NCI-H2081 treated with DMSO at 0.1 percent for 48 hours (cell line): ENCODE measurements at regions not wholly inside any gene's neighbourhood (a gene's known extent, or its start where the extent isn't known, plus 50 kb on each side); places are given as distances from the start of the nearest gene placed in this dataset.
A peak's percentile ranks its signal among the peaks of the same experiment; 100 is the strongest.

ENCODE experiments used
- DNase-seq: peaks from one replicate; lab custom pipeline; 2025; lab: John Stamatoyannopoulos, UW

DNA sequence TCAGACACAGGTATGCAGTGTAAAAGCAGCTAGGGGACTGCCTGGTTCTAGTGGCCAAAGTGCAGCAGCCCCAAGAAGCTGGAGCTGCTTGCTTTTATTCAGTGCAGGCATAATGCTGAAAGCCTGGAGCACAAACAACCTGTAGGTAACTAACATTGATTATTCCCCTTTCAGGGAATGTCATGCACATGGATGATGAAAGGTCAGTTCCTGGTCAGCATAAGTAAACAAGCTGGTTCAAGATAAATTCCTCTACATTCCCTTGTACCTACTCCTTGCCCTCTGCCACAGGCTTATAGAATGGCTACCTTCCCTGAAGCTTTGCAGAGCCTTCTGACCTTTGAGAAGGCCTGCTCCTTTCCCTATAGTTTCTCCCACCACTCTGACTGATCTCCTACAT is 1318.5 kb upstream of the ADGRL3 start:
- DNase-seq = no peak

DNA sequence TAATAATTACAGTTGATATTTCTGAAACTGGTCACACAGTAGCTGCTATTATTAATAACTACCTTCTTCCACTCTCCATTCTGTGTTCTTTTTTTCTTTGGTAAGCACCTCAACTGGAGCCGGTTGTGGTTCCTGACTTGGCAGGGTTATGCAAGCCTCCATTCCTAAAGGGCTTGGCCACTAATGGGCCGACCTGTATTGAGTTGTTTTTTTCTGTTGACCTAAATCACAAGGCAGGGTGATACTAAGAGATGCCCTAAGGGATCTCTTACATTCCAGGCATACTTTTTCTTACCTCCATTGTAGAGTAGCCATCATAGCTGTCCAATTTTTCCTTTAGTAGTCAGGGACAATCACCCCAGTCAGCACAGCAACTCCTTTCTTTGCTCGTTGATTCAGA is 1295.8 kb upstream of the ADGRL3 start:
- DNase-seq = no peak

DNA sequence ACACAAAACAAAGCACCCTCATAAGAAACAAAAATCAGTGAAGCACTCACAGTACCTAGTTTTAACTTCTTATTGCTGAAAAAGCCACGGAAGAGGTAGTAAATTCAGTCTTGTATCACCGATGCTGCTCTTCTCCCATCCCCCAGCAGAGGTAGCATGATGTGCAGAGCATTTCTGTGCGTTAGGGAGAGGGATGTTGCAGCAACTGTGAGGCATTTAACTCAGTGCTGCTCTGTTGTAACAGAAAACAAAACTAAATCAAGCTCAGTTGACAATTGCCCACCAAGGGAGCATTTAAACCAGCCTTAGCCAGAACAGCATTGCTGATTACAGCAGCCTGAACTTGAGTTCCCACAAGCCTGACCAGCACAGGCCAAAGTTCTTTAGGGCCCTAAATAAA is 1279.7 kb upstream of the ADGRL3 start:
- DNase-seq = no peak

DNA sequence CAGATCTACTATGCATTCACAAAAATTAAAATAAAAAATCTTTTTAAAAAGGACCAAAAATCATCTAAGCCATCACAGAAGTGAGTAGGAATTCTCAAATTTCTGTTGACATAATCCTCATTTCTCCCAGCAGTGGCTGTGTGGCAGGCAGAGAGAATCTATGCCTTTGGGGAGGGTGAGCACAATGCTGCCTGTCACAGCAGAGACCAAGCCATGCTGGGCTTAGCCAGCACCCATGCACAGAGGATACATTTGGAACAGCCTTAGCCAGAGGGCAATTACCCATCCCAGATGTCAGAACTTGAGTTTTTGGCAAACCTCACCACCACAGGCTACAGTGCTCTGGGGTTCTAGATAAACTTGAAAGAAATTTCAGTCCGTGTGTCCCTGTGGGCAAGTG is 1274.8 kb upstream of the ADGRL3 start:
- no peak for DNase-seq

DNA sequence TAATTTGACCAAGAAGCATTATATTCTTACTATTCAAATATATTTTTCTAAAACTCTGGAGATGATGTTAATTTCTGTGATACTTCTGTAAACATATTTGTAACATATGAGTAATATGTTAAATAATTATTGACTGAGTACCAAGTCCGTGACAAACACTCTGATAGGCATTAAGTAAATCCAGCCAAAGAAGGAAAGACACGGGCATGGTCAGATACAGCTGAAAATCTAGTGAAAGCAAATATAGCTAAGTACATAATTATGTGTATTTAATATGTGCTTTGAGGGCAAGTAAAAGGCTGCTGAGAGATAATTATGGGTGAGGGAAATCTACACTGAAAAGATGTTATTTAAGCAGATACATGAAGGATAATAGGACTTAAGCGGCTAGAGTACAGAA is 1263.6 kb upstream of the ADGRL3 start:
- DNase-seq = peak; percentile 92

DNA sequence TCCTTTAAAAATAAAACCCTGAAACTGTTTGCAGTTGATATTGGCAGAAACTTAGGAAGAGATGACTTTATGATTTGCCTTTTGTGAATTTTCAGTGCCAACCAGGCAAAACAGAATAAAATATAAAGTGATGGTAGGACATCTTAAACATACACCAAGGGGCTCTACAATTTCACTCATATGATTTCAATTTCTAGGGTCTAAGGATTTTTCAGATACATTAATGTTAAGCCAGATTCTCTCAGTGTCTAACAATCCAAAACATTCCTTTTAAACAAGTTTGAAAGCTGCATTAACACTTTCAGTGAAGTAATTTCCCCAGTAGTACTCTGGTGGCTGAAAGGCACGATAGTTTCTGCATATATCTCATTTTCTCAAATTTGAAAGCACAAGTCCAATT is 1262.0 kb upstream of the ADGRL3 start:
- no peak for DNase-seq

DNA sequence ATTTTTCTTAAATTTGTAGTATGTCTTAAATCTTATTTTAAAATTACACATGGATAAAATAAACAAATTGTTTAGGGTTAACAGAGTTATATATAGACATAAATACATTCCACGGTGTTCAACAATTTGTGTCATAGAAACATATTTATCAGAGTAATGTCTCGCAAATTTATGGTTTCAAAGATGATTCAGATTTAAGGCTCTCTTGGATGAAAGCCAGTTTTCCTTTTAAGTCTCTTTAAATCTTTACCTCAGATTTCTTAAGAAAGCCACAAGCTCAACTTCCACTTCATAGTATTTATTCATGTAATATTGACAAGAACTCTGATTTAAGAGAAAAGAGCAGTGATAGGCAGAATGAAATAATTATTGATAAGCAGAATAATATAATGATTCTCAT is 1254.8 kb upstream of the ADGRL3 start:
- DNase-seq = no peak

DNA sequence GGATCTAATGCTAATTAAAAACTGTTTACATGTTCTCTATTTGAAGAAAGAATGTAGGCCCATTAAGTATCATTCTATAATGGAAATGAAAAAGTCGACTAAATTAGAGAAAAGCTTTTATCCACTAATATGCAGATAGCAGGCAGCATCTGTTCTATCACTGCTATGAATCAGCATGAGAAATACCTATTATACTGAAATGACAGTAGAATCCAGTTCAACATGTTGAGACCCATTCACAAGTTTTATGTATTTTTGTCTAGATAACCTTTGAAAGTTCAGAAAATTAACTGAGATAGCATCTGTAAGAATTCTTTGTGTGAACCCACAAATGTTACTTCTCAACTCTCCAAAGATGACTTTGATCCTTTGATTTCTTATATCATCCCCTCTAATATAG is 1254.4 kb upstream of the ADGRL3 start:
- DNase-seq = no peak

DNA sequence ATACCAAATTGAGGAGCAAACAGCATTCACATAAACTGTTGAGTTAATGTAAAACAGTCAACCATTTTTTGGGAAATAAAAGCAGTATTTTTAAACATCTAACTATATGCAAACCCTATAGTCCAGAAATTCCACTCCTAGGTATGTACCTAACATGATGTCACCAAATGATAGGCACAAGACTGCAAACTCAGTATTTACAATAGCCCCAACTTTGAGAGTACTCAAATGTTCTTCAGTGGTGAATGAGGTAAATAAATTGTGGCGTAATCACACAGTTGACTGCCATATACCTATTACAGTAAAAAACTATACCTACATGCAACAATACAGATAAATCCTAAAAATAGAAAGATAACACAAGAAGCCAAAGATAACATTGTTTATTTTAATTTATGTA is 1243.8 kb upstream of the ADGRL3 start:
- no peak for DNase-seq

DNA sequence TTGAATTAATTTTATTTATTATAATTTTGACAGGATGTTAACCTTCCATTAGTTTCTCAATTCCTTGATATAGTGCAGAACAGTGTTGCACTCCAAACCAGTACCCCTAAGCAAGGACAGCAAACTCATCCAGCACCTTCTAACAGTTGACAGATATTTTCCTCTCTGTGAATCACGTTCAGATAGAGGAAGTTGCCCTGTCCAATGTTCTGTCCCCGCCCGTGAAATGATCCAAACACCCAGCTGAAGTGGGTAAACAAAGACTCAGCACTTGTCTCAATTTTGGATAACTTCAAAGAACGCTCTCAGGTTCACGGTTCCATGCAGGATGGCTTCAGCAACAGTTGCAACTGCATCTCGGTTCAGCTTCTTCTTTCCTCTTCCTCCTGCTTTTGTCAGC is 1240.0 kb upstream of the ADGRL3 start:
- no peak for DNase-seq

DNA sequence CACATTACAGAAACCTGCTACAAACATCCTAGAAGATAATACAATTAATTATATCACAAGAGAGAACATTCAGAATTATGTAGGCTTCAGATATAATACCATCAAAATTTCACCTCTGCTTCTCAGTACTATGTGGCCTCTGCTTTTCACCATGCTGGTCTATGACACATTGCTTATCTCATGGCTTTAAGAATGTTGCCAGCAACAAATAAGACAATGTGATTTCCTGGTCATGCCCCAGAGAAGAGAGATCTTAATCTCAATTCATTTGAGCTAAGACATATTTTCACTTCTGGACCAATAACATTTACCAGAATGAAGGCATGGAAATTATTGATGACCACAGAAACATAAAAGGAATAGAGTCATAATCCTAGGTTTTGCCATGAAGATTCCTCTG is 1233.4 kb upstream of the ADGRL3 start:
- no peak for DNase-seq

DNA sequence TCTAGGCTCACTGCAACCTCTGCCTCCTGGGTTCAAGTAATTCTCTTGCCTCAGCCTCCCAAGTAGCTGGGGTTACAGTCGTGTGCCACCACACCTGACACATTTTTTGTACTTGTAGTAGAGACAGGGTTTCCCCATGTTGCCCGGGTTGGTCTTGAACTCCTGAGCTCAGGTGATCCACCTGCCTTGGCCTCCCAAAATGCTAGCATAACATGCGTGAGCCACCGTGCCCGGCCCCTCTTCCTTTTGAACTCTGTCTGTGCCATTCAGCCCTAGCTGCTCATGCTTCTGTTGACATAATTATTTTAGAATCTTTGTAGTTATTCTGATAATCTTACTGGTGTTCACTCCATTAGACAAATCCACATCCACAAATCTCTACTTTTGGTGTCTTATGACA is 1231.3 kb upstream of the ADGRL3 start:
- DNase-seq = no peak

DNA sequence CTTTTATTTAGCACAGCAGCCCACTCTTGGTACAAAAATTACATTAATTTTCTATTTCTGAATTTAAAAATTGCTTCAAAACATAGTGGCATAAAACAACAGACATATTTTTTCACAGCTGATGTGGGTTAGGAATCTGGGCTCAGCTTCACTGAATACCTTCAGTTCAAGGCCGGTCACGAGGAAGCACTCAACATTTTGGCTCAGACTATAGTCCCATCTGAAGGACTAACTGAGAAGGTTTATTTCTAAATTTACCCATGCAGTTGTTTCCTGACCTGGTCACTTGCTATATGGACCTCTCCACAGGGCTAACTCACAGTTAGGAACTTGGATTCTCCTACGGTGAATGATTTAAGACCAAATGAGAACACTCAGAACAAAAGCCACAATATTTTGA is 1230.2 kb upstream of the ADGRL3 start:
- DNase-seq = no peak

DNA sequence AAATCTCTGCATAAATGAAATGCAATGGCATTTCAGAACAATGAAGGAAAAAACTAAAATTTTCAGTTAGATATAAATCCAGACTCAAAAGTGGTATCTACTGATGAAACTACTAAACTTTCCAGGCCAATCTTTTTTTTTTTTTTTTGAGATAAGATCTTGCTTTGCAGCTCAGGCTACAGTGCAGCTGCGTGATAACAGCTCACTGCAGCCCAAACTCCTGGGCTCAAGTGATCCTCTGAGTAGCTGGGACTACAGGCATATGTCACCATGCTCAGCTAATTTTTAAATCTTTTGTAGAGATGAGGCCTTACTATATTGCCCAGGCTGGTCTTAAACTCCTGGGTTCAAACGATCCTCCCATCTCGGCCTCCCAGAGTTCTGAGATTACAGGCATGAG is 1228.2 kb upstream of the ADGRL3 start:
- no peak for DNase-seq

DNA sequence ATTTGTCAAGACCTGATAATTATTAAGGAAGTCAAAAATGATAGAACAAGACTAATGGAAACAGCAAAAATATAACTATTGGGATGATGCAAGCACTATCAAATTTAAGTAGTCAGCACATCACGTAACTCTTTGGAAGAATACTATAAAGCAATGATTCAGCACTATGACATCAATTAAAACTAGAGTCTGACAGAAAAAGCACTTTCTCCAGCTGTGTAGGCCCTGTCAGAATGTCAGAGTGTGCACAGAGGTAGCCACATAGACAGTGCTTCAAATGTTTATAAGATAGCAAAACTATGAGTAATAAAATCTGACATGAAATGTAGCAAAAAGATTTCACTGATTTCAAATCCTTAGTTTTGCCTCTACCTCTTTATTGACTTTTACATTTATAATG is 1226.6 kb upstream of the ADGRL3 start:
- no peak for DNase-seq

DNA sequence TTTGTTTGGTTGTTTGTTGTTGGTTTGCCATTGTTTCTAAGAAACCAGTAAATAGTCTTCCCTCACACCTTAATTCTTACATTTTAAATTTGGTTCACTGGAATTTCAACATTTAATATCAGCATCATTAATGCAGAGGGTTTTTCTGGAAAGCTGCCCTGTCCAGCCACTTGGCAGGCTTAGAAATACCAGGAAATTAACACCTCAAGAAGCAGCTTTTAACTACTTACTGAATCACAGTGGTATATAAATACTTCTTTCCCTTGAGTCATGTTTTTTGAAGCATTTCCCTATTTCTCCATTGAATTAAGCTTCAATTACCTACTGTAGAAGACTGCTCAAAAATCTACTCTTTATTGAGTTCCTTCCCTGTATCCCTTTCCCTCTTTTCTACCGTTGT is 1221.1 kb upstream of the ADGRL3 start:
- no peak for DNase-seq

DNA sequence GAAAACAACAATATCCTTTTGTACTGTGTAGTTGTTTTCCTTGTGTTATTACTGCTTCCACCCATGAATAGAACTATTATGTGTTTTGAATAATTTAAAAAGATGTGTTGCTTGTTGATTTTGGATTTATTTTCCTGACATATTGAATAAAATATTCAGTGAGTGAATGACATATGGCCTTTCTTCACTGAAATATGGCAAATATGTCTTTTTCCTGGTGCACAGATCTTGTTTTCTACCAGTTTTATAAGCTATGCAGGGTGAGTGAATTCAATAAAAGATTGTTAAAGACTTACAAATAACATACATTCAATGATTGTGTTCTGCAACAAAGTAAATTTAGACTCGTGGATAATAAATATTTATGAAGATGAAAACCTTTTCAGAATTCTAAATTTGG is 1216.3 kb upstream of the ADGRL3 start:
- no peak for DNase-seq

DNA sequence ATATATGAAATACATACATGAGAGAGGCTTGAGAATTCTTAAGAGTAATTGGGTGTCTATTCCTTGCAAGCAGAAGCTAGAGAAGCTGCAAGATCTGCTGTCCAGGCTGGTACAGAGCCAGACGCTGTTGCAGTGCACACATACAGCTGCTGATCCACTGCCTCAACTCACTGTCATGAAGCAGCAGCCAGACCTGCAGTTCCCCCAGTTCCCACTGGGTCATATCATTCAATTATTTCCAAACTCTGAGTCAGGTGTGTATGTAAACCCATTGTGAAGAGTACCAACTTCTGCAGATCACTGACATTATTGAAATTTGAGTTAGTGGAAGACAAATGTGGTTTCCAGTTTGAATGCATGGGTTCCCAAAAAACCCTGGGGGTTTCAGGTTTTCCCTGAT is 1212.8 kb upstream of the ADGRL3 start:
- no peak for DNase-seq

DNA sequence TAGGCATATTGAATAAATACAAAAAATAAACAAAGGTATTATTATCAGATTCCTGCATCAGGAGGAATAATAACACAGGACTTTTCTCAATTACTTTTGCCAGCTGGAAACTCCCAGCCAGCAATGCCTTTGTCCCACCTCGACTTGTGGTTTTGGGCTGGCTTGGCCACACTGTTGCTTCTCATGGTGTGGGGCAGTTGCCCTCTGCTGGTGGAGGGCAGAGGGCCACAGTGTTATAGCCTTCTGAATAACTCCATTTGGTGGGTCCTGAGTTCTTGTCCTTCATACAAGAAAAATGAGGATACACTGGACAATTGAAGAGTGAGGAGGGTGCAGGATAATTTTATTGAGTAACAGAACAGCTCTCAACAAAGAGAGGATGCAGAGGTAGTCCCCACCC is 1206.0 kb upstream of the ADGRL3 start:
- no peak for DNase-seq

DNA sequence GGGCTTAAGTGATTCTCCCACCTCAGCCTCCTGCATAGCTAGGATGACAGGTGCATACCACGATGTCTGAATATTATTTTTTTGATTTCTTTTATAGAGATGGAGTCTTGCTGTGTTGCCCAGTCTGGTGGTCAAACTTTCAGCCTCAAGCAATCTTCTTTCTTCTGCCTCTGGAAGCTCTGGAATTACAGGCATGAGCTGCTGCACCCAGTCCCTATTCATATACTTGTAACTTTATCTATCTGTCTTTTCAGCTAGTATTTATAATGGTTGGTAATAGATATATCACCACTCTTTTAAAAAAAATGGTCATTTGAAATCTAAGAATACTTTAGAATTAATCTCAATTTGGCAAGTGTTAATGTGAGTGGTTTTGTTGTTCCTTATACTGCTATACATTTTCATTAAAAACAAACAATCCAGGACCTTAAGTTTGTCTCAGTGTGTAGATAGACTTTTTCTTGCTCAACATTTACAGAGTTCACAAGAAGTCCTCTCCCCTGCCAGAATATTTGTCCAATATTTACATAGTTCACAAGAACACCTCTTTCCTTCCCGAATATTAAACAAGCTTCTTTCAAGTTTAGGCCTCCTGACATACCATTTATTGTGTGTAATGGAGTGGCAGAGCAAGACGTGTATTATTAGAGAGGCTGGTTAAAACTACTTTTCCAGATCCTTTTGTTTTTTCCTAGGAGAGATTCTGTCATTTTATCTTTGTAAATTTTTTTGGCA is 1197.4 kb upstream of the ADGRL3 start:
- no peak for DNase-seq

DNA sequence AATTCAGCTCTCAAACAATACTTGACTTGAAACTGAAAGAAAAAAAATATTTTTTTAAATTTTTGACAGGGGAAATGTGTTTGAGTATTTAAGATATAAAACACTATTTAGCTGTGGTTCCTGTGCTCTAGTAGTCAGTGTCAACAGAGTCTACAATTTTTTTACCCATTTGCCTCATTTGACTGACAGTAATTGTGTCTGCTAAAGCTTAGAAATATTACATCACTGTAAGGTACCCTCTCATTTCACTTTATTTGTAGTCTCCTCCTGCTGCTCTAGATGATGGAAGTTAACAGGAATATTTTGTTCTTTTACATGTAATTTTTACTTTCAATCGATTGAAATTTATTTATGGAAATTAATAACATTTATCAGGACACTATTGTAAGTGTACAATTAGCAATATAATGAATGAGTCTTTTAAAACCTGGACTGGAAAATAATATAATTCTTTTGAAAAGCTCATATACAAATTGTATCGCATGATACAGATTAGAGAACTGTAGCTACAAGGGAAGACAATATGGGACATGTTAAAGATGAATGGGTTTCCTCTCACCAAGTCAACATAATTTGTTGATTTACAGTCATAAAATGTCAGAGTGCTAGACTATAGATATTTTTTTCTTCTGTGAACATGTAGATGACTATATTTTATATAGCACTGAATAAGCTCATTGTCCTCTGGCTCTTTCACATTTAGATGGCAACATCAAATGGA is 1186.5 kb upstream of the ADGRL3 start:
- no peak for DNase-seq

DNA sequence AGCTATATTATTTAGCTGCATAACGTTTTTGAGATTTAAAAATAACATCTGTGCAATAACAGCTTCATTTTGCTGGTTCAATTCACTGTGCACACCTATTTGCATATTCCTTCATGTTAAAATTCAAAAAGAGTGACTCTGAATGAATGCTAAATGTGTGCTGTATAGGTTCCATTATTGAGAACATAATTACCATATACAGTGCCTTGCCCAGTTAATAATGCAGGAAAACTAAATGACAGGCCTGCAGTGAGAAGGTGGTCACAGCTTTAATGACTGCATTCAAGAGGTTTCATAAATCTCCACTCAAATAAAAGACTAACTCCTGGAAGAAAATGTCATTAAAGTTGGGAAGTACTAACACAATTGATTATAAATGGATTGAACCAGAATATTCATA is 1183.2 kb upstream of the ADGRL3 start:
- no peak for DNase-seq

DNA sequence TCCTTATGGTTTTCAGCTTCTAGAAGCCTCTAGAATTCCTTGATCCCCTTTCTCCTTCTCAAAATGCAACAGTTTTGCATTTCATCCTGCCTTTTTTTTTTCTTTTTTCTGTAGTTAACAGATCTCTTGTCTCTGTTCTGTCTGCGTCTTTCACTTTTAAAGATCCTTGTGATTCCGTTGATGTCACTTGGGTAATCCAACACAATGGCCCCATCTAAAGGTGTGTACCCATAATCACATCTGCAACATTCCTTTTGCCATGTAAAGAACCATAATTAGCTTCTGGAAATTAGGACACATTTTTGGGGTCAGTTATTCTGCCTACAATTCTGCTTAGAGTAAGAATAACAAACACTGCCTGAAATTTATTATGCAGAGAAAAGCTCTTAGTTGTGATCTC is 1180.9 kb upstream of the ADGRL3 start:
- DNase-seq = no peak

DNA sequence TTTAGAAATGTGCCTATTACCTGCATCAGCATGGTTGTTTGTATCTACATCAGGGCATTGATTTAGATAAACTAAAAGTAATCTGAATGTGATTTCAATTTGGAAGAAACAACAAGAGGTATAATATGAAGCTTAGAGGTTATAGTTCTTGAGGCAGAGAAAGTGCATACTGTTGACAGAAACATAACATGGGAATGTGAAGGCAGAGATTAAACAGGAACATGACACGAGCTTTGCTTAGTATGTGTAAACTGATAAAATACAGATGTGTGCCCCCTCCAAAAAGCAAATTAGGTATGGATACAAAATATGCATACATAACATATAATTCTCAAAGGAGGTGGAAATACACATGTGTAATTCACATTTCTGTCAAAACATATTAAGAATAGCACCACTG is 1180.2 kb upstream of the ADGRL3 start:
- DNase-seq = no peak
